GM12891 (cell line): ENCODE measurements at regions not wholly inside any gene's neighbourhood (a gene's known extent, or its start where the extent isn't known, plus 50 kb on each side); places are given as distances from the start of the nearest gene placed in this dataset.
A peak's percentile ranks its signal among the peaks of the same experiment; 100 is the strongest.
"Not testable (repeated sequence)": the region's sequence is repeated elsewhere in the genome, so short reads cannot be mapped to it uniquely, and the experiment has no call there.

Source experiments
- DNase-seq: peaks from one replicate; pipeline ENCODE4 v3.0.0; 2011; ENCODE audit warnings: low spot score; ENCODE audit not compliant: insufficient read length
- FAIRE-seq: peaks from 2 replicates; lab custom pipeline; 2011; peaks lifted over from hg19 to GRCh38; lab: Jason Lieb, UNC
- PAX5 ChIP-seq: IDR thresholded peaks from 2 replicates; pipeline ENCODE4 v1.6.1; 2011; ENCODE audit warnings: low read length, moderate library complexity, mild to moderate bottlenecking; ENCODE audit not compliant: insufficient read depth, severe bottlenecking
- POLR2A ChIP-seq: IDR thresholded peaks from 2 replicates; pipeline ENCODE4 v1.6.1; 2011; ENCODE audit warnings: low read depth, low read length, control low read depth
- POLR2AphosphoS5 ChIP-seq: IDR thresholded peaks from 2 replicates; pipeline ENCODE4 v1.6.1; 2011; ENCODE audit warnings: low read depth, low read length, control low read depth
- POU2F2 ChIP-seq: IDR thresholded peaks from 2 replicates; pipeline ENCODE4 v1.6.1; 2011; ENCODE audit warnings: low read depth, mild to moderate bottlenecking, control low read depth, low read length, moderate library complexity
- SPI1 ChIP-seq: IDR thresholded peaks from 2 replicates; pipeline ENCODE4 v1.6.1; 2011; ENCODE audit warnings: low read depth, low read length, control low read depth
- TAF1 ChIP-seq: IDR thresholded peaks from 2 replicates; pipeline ENCODE4 v1.6.1; 2011; ENCODE audit warnings: low read depth, low read length, control low read depth

DNA sequence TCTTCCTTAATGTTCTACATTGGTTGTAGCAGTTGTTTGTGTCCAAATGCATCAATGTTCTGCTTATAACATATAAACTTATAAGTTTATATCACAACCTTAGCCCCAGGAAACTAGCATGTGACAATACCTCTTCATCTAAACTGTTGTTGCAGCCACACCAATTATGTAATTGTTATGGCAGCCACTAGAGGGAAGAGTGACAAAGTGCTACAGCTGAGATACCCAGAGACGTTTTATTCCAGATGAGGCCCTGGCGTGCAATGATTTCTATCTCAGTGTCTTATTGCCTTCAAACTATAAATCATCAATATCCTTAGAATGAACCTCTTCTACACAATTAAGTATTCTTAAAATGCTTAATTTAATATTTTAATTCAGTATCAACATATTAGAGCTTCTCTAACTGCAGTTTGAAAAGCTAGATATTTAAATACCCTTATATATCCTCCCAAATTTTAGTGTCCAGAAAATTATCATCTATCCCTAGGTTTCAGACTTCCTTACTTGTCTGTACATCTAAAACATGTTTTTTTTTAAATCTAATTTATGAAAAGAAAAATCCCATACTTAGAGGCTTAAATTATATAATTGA lies 171.6 kb downstream of the PCDH10 start:
- peak; percentile 89 for FAIRE-seq

GRCh38 chr4:133316909-133317308 lies 167.8 kb downstream of the PCDH10 start:
- TF ChIP-seq SPI1 = no peak
- no peak for TF ChIP-seq POLR2AphosphoS5
- no peak for TF ChIP-seq POU2F2
- no peak for TF ChIP-seq POLR2A
- TF ChIP-seq PAX5 = no peak
- no peak for TF ChIP-seq TAF1
- FAIRE-seq (no peak), DNase-seq (no peak)

More for the DNA sequence above, 171.6 kb downstream of the PCDH10 start:
- DNase-seq = peak; percentile 5
- no peak for TF ChIP-seq POU2F2
- TF ChIP-seq PAX5 = no peak
- TF ChIP-seq SPI1 = no peak
- no peak for TF ChIP-seq POLR2AphosphoS5
- TF ChIP-seq TAF1 = no peak
- TF ChIP-seq POLR2A = no peak

- FAIRE-seq = no peak
- no peak for TF ChIP-seq PAX5
- TF ChIP-seq POU2F2 = no peak
- TF ChIP-seq SPI1 = no peak
- TF ChIP-seq POLR2AphosphoS5 = no peak
- TF ChIP-seq POLR2A = no peak
- TF ChIP-seq TAF1 = no peak
- no peak for DNase-seq
Observed at GRCh38 chr4:133314991-133315390, 165.9 kb downstream of the PCDH10 start.

DNA sequence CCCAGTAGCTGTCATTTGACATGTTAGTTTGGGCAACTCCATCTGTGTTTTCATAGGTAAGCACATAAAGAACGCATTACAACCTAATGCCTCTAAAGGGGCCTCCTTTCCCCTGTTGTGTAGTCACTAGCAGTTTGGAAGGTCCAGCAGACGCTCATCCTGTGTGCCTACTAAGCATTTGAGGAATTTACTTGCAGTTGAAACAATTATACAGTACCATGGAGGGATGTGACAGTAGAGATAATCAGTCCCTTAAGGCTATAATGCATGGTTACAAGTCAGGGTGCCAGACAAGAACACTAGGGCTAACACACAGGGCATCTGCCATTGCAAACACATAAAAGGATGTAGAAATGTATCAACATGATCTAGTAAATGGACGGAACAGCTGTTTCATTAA lies 138.3 kb downstream of the PCDH10 start:
- TF ChIP-seq POLR2A (no peak), POLR2AphosphoS5 (no peak), SPI1 (no peak), TAF1 (no peak), POU2F2 (no peak), PAX5 (no peak)
- no peak for DNase-seq
- no peak for FAIRE-seq

GRCh38 chr4:133278591-133278990 lies 129.5 kb downstream of the PCDH10 start:
- TF ChIP-seq SPI1 = no peak
- no peak for TF ChIP-seq POU2F2
- TF ChIP-seq POLR2A = no peak
- no peak for TF ChIP-seq POLR2AphosphoS5
- no peak for TF ChIP-seq PAX5
- no peak for TF ChIP-seq TAF1
- DNase-seq = no peak
- no peak for FAIRE-seq

GRCh38 chr4:133277940-133278339 lies 128.8 kb downstream of the PCDH10 start:
- FAIRE-seq, DNase-seq: not testable (repeated sequence)

- FAIRE-seq (no peak), DNase-seq (no peak)
- TF ChIP-seq TAF1 (no peak), POU2F2 (no peak), POLR2A (no peak), POLR2AphosphoS5 (no peak), SPI1 (no peak), PAX5 (no peak)
Observed at GRCh38 chr4:133275246-133275645, 126.2 kb downstream of the PCDH10 start.

DNA sequence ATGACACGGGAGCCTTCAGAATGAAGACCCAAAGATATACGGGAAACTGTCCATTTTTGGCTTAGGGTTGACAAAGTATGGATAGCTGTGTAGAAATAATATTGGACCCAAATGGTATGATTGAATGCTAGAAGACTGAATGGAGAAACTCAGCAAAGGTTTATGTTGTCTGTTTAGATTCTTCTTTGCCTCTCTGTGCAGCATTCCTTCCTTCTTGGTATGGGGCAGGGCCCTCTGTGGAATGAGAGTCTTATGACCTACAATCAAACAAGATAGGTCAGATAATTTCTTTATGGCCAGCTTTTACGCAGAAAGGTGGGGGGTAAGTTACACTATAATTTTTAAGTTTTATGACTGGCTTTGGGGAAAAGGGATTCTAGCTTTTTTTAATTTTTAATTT lies 124.3 kb downstream of the PCDH10 start:
- FAIRE-seq (no peak), DNase-seq (no peak)
- TF ChIP-seq POLR2AphosphoS5 = no peak
- no peak for TF ChIP-seq POLR2A

GRCh38 chr4:133270021-133270570 lies 121.0 kb downstream of the PCDH10 start:
- DNase-seq = no peak
- no peak for TF ChIP-seq TAF1
- TF ChIP-seq POU2F2 = no peak
- no peak for TF ChIP-seq POLR2AphosphoS5
- no peak for TF ChIP-seq POLR2A
- TF ChIP-seq PAX5 = no peak
- no peak for TF ChIP-seq SPI1
- FAIRE-seq = no peak

DNA sequence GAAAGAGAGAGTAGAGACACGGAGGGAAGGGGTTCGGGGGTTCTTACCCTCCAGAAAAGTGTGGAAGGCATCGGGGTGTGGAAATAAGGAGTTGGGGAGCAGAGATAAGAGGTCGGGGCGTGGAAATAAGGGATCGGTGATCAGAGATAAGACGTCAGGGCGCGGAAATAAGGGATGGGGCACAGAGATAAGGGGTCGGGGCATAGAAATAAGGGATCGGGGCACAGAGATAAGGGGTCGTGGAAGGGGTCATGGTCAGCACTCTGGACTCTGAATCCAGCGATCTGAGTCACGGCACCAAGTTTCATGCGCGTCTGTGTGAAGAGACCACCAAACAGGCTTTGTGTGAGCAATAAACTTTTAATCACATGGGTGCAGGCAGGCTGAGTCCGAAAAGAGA lies 119.1 kb downstream of the PCDH10 start:
- no peak for FAIRE-seq
- TF ChIP-seq SPI1 = no peak
- TF ChIP-seq TAF1 = no peak
- no peak for DNase-seq

DNA sequence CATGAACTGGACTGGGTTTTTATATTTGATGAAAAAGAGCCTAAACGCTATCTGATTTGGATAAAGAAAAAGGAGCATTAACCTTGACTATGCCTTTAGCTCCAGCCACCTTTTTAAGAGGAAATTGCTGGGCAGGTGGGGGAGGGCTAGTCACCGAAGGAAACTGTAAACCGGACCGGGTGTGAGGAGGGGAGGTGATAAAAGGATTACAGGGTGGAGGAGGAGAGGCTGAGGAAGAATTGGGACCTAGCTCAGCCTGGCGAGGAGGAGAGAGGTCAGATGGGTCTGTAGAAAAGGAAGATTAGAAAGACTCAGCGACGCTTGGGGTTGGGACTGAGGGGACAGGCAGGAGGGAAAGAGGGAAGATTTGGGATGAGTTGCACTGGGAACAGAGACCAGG lies 118.4 kb downstream of the PCDH10 start:
- not testable (repeated sequence) for FAIRE-seq, DNase-seq

- DNase-seq, FAIRE-seq: not testable (repeated sequence)
Observed at GRCh38 chr4:133266966-133267365, 117.9 kb downstream of the PCDH10 start.

DNA sequence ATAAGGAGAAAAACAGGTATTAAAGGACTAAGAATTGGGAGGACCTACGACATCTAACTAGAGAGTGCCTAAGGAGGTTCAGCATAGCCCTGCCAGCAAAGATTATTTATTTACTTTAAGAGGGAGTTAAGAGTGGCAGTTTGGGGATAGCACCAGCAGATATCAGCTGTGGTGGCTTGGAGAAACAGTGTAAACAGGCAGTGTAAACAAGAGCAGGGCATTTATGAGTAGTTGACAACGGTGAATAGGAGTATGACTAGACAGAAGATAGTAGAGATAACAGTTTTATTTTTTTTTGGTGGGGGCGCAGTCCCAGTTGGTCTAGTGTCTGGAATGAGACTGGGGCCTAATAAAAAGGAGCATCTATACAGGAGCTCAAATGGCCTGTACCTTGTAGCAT lies 115.2 kb downstream of the PCDH10 start:
- DNase-seq, FAIRE-seq: not testable (repeated sequence)
